ENCODE measurements at regions not wholly inside any gene's neighbourhood (a gene's known extent, or its start where the extent isn't known, plus 50 kb on each side); places are given as distances from the start of the nearest gene placed in this dataset.
A peak's percentile ranks its signal among the peaks of the same experiment; 100 is the strongest.
"Not testable (repeated sequence)": the region's sequence is repeated elsewhere in the genome, so short reads cannot be mapped to it uniquely, and the experiment has no call there.

GRCh38 chr12:46521145-46521544 is 148.6 kb upstream of the SLC38A2 start:
- Histone ChIP-seq H3K36me3 (ENCODE audit: control insufficient read depth in 2 of 2, insufficient read depth in 2 of 2, low read length in 1 of 2) (no peaks in the 10 kb centered on the region), H3K27ac (ENCODE audit: low read depth in 2 of 2, low read length in 1 of 2) (no peak overlapping the region), H3K4me1 (ENCODE audit: control insufficient read depth in 2 of 2, insufficient read depth in 2 of 2, low read length in 1 of 2) (peaks cover 5 to 7% of the 10 kb centered on the region in 2 donors), H3K27me3 (ENCODE audit: control insufficient read depth in 1 of 2, insufficient read depth in 2 of 2, low read length in 2 of 2) (no peaks in the 10 kb centered on the region), H3K4me3 (ENCODE audit: low read depth in 1 of 2, low read length in 2 of 2) (no peak overlapping the region), H3K9me3 (ENCODE audit: control insufficient read depth in 2 of 2, insufficient read depth in 1 of 2, low read depth in 1 of 2, low read length in 1 of 2) (no peaks in the 10 kb centered on the region)
- WGBS, 2 donors: 85 to 86% methylated on average over 2 of the region's 2 CpGs

DNA sequence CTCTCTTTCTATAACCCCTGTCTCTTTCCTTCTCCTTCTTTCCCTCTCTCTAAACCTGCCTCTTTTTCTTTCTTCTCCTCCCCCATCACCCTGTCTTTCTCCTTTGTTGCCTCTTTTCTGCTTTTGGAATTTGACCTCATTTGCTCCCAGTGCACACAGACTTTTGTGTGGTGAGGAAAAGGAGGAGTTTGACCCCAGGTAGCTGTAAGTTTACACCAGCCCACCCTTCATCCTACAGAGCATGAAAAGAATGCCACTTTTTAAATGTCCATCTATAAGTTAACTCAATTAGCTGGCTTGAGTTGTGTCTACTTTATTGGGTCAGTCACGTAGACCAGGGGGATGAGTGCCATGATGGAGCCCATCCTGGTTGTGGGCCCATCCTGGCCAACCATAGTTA is 146.8 kb upstream of the SLC38A2 start:
- H3K36me3 ChIP-seq (ENCODE audit: control insufficient read depth in 2 of 2, insufficient read depth in 2 of 2, low read length in 1 of 2): no peaks in the 10 kb centered on the region
- H3K27ac ChIP-seq (ENCODE audit: low read depth in 2 of 2, low read length in 1 of 2): no peak overlapping the region
- 90 to 100% methylated on average over 1 of the region's 1 CpG for WGBS, 2 donors
- no peak overlapping the region for H3K4me3 ChIP-seq (ENCODE audit: low read depth in 1 of 2, low read length in 2 of 2)
- H3K4me1 ChIP-seq (ENCODE audit: control insufficient read depth in 2 of 2, insufficient read depth in 2 of 2, low read length in 1 of 2): peaks cover 7 to 10% of the 10 kb centered on the region in 2 donors
- no peaks in the 10 kb centered on the region for H3K27me3 ChIP-seq (ENCODE audit: control insufficient read depth in 1 of 2, insufficient read depth in 2 of 2, low read length in 2 of 2)
- peaks cover 0 to 4% of the 10 kb centered on the region in 2 donors for H3K9me3 ChIP-seq (ENCODE audit: control insufficient read depth in 2 of 2, insufficient read depth in 1 of 2, low read depth in 1 of 2, low read length in 1 of 2)

DNA sequence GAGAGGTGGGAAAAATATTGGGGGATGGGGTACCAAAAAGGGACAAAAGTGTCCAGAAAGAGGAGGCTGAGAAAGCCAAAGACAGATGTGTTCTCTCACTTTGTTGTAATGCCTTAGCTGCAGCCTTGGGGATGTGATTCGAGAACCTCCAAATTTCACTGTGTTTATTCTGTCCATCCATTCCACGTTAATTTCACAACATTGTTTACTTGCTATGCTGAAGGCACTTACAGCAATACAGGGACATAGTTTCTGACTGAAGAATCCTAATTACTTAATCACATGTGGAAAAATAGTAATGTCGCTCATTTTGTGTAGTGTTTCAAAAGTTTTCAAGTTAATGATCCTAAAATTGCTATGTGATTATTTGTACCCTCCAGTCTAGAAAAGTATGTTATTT is 146.2 kb upstream of the SLC38A2 start:
- no peak overlapping the region for H3K4me3 ChIP-seq (ENCODE audit: low read depth in 1 of 2, low read length in 2 of 2)
- H3K36me3 ChIP-seq (ENCODE audit: control insufficient read depth in 2 of 2, insufficient read depth in 2 of 2, low read length in 1 of 2): no peaks in the 10 kb centered on the region
- H3K27ac ChIP-seq (ENCODE audit: low read depth in 2 of 2, low read length in 1 of 2): peak overlapping the region in 1 of 2 donors; percentile 27
- H3K9me3 ChIP-seq (ENCODE audit: control insufficient read depth in 2 of 2, insufficient read depth in 1 of 2, low read depth in 1 of 2, low read length in 1 of 2): peaks cover 0 to 4% of the 10 kb centered on the region in 2 donors
- 68 to 90% methylated on average over 3 of the region's 3 CpGs for WGBS, 2 donors
- peaks cover 7 to 10% of the 10 kb centered on the region in 2 donors for H3K4me1 ChIP-seq (ENCODE audit: control insufficient read depth in 2 of 2, insufficient read depth in 2 of 2, low read length in 1 of 2)
- H3K27me3 ChIP-seq (ENCODE audit: control insufficient read depth in 1 of 2, insufficient read depth in 2 of 2, low read length in 2 of 2): no peaks in the 10 kb centered on the region

DNA sequence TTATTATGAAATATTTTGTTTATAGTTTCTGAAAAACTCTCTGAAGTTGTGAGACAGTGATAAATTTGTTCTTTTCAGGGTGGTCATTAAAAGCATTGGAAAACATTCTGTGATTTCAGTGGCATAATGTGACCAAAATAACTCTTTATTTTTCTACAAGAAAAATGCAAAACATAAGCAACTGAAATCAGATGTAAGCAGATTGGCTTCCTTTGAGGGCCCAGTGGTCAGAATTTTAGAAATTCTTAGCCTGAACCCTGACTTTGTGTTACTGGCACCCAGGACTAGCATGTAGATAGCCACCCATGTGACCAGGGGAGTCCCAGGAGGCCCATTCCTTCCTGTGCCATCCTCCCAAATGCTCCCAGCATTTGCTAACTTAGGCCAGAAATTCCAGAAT is 145.6 kb upstream of the SLC38A2 start:
- no peaks in the 10 kb centered on the region for H3K36me3 ChIP-seq (ENCODE audit: control insufficient read depth in 2 of 2, insufficient read depth in 2 of 2, low read length in 1 of 2)
- no peak overlapping the region for H3K4me3 ChIP-seq (ENCODE audit: low read depth in 1 of 2, low read length in 2 of 2)
- peaks cover 7 to 10% of the 10 kb centered on the region in 2 donors for H3K4me1 ChIP-seq (ENCODE audit: control insufficient read depth in 2 of 2, insufficient read depth in 2 of 2, low read length in 1 of 2)
- H3K9me3 ChIP-seq (ENCODE audit: control insufficient read depth in 2 of 2, insufficient read depth in 1 of 2, low read depth in 1 of 2, low read length in 1 of 2): peaks cover 0 to 4% of the 10 kb centered on the region in 2 donors
- no peaks in the 10 kb centered on the region for H3K27me3 ChIP-seq (ENCODE audit: control insufficient read depth in 1 of 2, insufficient read depth in 2 of 2, low read length in 2 of 2)
- H3K27ac ChIP-seq (ENCODE audit: low read depth in 2 of 2, low read length in 1 of 2): peak overlapping the region in 1 of 2 donors; percentile 27

DNA sequence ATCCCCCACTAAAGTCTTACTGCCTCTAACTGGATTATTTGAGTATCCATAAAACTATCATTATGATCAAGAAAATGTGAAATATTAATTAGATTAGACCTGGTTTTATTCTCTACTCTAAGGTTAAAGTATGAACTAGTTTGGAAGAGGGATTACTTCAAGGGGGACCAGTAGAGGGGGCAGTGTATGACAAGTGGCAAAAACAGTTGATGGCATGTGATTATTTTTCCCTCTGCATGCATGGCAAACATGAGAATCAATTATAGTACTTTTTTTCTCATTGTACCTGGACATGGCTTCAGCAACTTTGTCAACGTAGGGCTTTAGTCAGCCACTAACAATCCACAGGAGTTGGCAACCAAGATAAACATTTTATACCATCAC is 145.0 kb upstream of the SLC38A2 start:
- WGBS, 2 donors: 71 to 79% methylated on average over 1 of the region's 1 CpG
- Histone ChIP-seq H3K9me3 (ENCODE audit: control insufficient read depth in 2 of 2, insufficient read depth in 1 of 2, low read depth in 1 of 2, low read length in 1 of 2) (peaks cover 0 to 4% of the 10 kb centered on the region in 2 donors), H3K27me3 (ENCODE audit: control insufficient read depth in 1 of 2, insufficient read depth in 2 of 2, low read length in 2 of 2) (no peaks in the 10 kb centered on the region), H3K27ac (ENCODE audit: low read depth in 2 of 2, low read length in 1 of 2) (no peak overlapping the region), H3K36me3 (ENCODE audit: control insufficient read depth in 2 of 2, insufficient read depth in 2 of 2, low read length in 1 of 2) (no peaks in the 10 kb centered on the region), H3K4me1 (ENCODE audit: control insufficient read depth in 2 of 2, insufficient read depth in 2 of 2, low read length in 1 of 2) (peaks cover 7 to 10% of the 10 kb centered on the region in 2 donors), H3K4me3 (ENCODE audit: low read depth in 1 of 2, low read length in 2 of 2) (no peak overlapping the region)

- H3K4me1 ChIP-seq (ENCODE audit: control insufficient read depth in 2 of 2, insufficient read depth in 2 of 2, low read length in 1 of 2): peaks cover 7 to 10% of the 10 kb centered on the region in 2 donors
- no peak overlapping the region for H3K4me3 ChIP-seq (ENCODE audit: low read depth in 1 of 2, low read length in 2 of 2)
- H3K27me3 ChIP-seq (ENCODE audit: control insufficient read depth in 1 of 2, insufficient read depth in 2 of 2, low read length in 2 of 2): no peaks in the 10 kb centered on the region
- no peak overlapping the region for H3K27ac ChIP-seq (ENCODE audit: low read depth in 2 of 2, low read length in 1 of 2)
- H3K36me3 ChIP-seq (ENCODE audit: control insufficient read depth in 2 of 2, insufficient read depth in 2 of 2, low read length in 1 of 2): no peaks in the 10 kb centered on the region
- WGBS, 2 donors: 58 to 62% methylated on average over 6 of the region's 6 CpGs
- peaks cover 0 to 4% of the 10 kb centered on the region in 2 donors for H3K9me3 ChIP-seq (ENCODE audit: control insufficient read depth in 2 of 2, insufficient read depth in 1 of 2, low read depth in 1 of 2, low read length in 1 of 2)
Measured at GRCh38 chr12:46516933-46517578, 144.5 kb upstream of the SLC38A2 start.

GRCh38 chr12:46516238-46516932 is 143.8 kb upstream of the SLC38A2 start:
- 81 to 82% methylated on average over 5 of the region's 5 CpGs for WGBS, 2 donors
- peaks cover 7 to 10% of the 10 kb centered on the region in 2 donors for H3K4me1 ChIP-seq (ENCODE audit: control insufficient read depth in 2 of 2, insufficient read depth in 2 of 2, low read length in 1 of 2)
- H3K4me3 ChIP-seq (ENCODE audit: low read depth in 1 of 2, low read length in 2 of 2): no peak overlapping the region
- H3K9me3 ChIP-seq (ENCODE audit: control insufficient read depth in 2 of 2, insufficient read depth in 1 of 2, low read depth in 1 of 2, low read length in 1 of 2): peaks cover 0 to 4% of the 10 kb centered on the region in 2 donors
- H3K27me3 ChIP-seq (ENCODE audit: control insufficient read depth in 1 of 2, insufficient read depth in 2 of 2, low read length in 2 of 2): no peaks in the 10 kb centered on the region
- no peaks in the 10 kb centered on the region for H3K36me3 ChIP-seq (ENCODE audit: control insufficient read depth in 2 of 2, insufficient read depth in 2 of 2, low read length in 1 of 2)
- H3K27ac ChIP-seq (ENCODE audit: low read depth in 2 of 2, low read length in 1 of 2): no peak overlapping the region

DNA sequence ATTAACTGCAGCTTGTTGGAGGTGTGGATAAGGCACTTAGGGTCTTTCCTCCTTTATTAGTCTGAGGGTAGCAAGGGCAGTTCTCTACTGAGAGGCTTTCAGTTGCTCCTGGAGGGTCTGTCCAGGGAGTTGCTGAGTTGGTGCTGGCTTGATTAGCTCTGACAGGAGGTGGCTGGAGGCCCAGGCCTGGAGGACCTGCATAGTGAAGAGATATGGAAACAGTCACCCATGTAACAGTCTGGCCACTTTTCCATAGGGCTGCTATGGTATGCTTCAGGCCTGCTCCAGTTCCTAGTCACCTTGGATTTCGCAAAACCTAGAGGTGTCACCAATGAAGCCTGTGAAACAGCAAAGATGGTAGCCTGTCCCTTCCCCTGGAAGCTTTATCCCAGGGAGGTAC is 143.3 kb upstream of the SLC38A2 start:
- H3K4me3 ChIP-seq (ENCODE audit: low read depth in 1 of 2, low read length in 2 of 2): no peak overlapping the region
- peaks cover 0 to 4% of the 10 kb centered on the region in 2 donors for H3K9me3 ChIP-seq (ENCODE audit: control insufficient read depth in 2 of 2, insufficient read depth in 1 of 2, low read depth in 1 of 2, low read length in 1 of 2)
- no peak overlapping the region for H3K27ac ChIP-seq (ENCODE audit: low read depth in 2 of 2, low read length in 1 of 2)
- peaks cover 7 to 10% of the 10 kb centered on the region in 2 donors for H3K4me1 ChIP-seq (ENCODE audit: control insufficient read depth in 2 of 2, insufficient read depth in 2 of 2, low read length in 1 of 2)
- no peaks in the 10 kb centered on the region for H3K27me3 ChIP-seq (ENCODE audit: control insufficient read depth in 1 of 2, insufficient read depth in 2 of 2, low read length in 2 of 2)
- 96 to 100% methylated on average over 1 of the region's 1 CpG for WGBS, 2 donors
- H3K36me3 ChIP-seq (ENCODE audit: control insufficient read depth in 2 of 2, insufficient read depth in 2 of 2, low read length in 1 of 2): no peaks in the 10 kb centered on the region

DNA sequence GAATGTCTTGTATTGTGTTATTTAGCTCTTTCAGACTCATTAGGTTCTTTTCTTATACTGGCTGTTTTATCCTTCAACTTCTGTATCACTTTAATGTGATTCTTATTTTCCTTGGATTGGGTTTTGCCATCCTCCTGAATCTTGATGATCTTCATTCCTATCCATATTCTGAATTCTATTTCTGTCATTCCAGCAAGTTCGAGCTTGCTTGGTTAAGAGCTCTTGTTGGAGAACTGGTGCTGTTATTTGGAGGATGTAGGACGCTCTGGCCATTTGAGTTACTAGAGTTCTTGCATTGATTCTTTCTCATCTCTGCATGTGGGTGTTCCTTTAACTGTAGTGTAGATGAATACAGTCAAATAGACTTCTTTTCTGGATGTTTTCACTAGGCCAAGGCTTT is 142.3 kb upstream of the SLC38A2 start:
- Histone ChIP-seq H3K27me3 (ENCODE audit: control insufficient read depth in 1 of 2, insufficient read depth in 2 of 2, low read length in 2 of 2) (no peaks in the 10 kb centered on the region), H3K4me3 (ENCODE audit: low read depth in 1 of 2, low read length in 2 of 2) (no peak overlapping the region), H3K27ac (ENCODE audit: low read depth in 2 of 2, low read length in 1 of 2) (no peak overlapping the region), H3K36me3 (ENCODE audit: control insufficient read depth in 2 of 2, insufficient read depth in 2 of 2, low read length in 1 of 2) (no peaks in the 10 kb centered on the region), H3K9me3 (ENCODE audit: control insufficient read depth in 2 of 2, insufficient read depth in 1 of 2, low read depth in 1 of 2, low read length in 1 of 2) (peaks cover 0 to 4% of the 10 kb centered on the region in 2 donors), H3K4me1 (ENCODE audit: control insufficient read depth in 2 of 2, insufficient read depth in 2 of 2, low read length in 1 of 2) (peaks cover 7 to 10% of the 10 kb centered on the region in 2 donors)
- WGBS, 2 donors: 64 to 75% methylated on average over 2 of the region's 2 CpGs

GRCh38 chr12:46510257-46510656 is 137.7 kb upstream of the SLC38A2 start:
- not testable (repeated sequence) for H3K36me3 ChIP-seq (ENCODE audit: control insufficient read depth in 2 of 2, insufficient read depth in 2 of 2, low read length in 1 of 2); H3K4me1 ChIP-seq (ENCODE audit: control insufficient read depth in 2 of 2, insufficient read depth in 2 of 2, low read length in 1 of 2); H3K9me3 ChIP-seq (ENCODE audit: control insufficient read depth in 2 of 2, insufficient read depth in 1 of 2, low read depth in 1 of 2, low read length in 1 of 2); H3K27ac ChIP-seq (ENCODE audit: low read depth in 2 of 2, low read length in 1 of 2); H3K4me3 ChIP-seq (ENCODE audit: low read depth in 1 of 2, low read length in 2 of 2); H3K27me3 ChIP-seq (ENCODE audit: control insufficient read depth in 1 of 2, insufficient read depth in 2 of 2, low read length in 2 of 2)
